ENCODE measurements at regions not wholly inside any gene's neighbourhood (a gene's known extent, or its start where the extent isn't known, plus 50 kb on each side); places are given as distances from the start of the nearest gene placed in this dataset.
"Not testable (repeated sequence)": the region's sequence is repeated elsewhere in the genome, so short reads cannot be mapped to it uniquely, and the experiment has no call there.

DNA sequence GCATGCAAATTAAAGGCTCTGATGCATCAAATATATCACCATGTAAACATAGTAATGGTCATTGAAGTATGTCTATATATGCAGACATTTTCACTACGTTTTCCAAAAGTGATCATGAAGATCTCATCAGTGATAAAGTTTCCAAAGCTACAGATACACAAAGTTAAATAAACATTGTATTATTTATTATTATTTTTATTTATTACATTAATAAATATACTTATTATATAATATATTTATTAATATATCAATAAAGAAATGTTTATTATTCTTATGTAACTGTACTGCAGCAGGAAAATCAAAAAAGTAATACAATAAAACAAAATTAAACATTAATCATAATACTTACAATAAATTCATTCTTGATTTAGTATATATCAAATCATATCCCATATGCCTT lies 791.2 kb downstream of the GBE1 start:
- no peak overlapping the region for H3K4me3 ChIP-seq (ENCODE audit: low read depth, low read length)
- H3K9me3 ChIP-seq, result no peaks in the 10 kb centered on the region
- no peaks in the 10 kb centered on the region for H3K27me3 ChIP-seq
- H3K36me3 ChIP-seq, result no peaks in the 10 kb centered on the region
- TF ChIP-seq, protein P1, sequence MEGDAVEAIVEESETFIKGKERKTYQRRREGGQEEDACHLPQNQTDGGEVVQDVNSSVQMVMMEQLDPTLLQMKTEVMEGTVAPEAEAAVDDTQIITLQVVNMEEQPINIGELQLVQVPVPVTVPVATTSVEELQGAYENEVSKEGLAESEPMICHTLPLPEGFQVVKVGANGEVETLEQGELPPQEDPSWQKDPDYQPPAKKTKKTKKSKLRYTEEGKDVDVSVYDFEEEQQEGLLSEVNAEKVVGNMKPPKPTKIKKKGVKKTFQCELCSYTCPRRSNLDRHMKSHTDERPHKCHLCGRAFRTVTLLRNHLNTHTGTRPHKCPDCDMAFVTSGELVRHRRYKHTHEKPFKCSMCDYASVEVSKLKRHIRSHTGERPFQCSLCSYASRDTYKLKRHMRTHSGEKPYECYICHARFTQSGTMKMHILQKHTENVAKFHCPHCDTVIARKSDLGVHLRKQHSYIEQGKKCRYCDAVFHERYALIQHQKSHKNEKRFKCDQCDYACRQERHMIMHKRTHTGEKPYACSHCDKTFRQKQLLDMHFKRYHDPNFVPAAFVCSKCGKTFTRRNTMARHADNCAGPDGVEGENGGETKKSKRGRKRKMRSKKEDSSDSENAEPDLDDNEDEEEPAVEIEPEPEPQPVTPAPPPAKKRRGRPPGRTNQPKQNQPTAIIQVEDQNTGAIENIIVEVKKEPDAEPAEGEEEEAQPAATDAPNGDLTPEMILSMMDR (IDR thresholded peaks at IDR 0.05; ENCODE audit: low read depth, low read length), result no peak
- no peak for DNase-seq
- H3K4me1 ChIP-seq, result no peaks in the 10 kb centered on the region

- no peaks in the 10 kb centered on the region for H3K27me3 ChIP-seq
- H3K36me3 ChIP-seq, result no peaks in the 10 kb centered on the region
- no peaks in the 10 kb centered on the region for H3K9me3 ChIP-seq
- DNase-seq, result no peak
- H3K4me3 ChIP-seq (ENCODE audit: low read depth, low read length), result no peak overlapping the region
- TF ChIP-seq, protein P1 (IDR thresholded peaks at IDR 0.05; ENCODE audit: low read depth, low read length), result no peak
- H3K4me1 ChIP-seq, result no peaks in the 10 kb centered on the region
These were observed 831.9 kb downstream of the GBE1 start for GRCh38 chr3:80929576-80929975.

DNA sequence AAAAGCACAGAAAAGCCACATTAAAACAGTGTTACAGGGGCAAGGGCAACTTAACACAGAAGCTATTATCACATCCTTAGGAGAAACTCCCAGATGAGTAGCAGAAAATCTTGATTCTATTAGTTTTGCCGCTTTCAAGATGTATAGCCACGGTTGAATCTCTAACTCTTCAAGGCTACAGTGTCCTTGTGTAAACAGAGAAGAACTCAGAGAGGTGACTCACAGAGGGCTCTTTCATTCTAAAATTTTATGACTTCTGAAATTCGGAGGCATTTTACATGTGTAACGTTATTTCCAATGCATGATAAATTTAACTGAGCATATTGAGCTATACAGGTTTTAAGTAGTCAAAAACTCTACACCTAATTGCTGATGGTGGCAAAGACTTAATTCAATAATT lies 846.6 kb downstream of the GBE1 start:
- no peaks in the 10 kb centered on the region for H3K4me1 ChIP-seq
- TF ChIP-seq, protein P1 (IDR thresholded peaks at IDR 0.05; ENCODE audit: low read depth, low read length), result no peak
- no peak overlapping the region for H3K4me3 ChIP-seq (ENCODE audit: low read depth, low read length)
- H3K27me3 ChIP-seq, result no peaks in the 10 kb centered on the region
- no peaks in the 10 kb centered on the region for H3K36me3 ChIP-seq
- DNase-seq, result no peak
- no peaks in the 10 kb centered on the region for H3K9me3 ChIP-seq

DNA sequence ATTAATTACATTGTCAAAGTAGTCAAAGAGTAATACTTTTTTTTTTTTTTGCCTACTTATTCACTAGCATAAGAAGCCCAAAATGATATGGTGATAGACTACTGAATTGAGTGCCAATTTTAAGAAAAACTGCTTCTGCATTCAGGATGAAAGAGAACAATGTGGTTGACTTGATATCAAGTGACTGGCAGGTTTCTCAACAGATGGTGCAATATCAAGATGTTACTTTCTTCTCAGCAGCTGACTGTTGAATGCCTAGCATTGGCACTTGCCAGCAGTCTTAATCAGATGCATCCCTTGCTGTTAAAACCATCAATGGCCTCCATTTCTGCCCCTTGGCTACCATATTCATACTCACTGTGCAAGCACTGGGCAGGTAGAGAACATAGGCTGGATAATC lies 863.2 kb downstream of the GBE1 start:
- Histone ChIP-seq H3K9me3 (no peaks in the 10 kb centered on the region), H3K4me1 (no peaks in the 10 kb centered on the region), H3K36me3 (no peaks in the 10 kb centered on the region), H3K27me3 (no peaks in the 10 kb centered on the region), H3K4me3 (ENCODE audit: low read depth, low read length) (no peak overlapping the region)
- TF ChIP-seq, protein P1 (IDR thresholded peaks at IDR 0.05; ENCODE audit: low read depth, low read length), result no peak
- no peak for DNase-seq

- H3K9me3 ChIP-seq; H3K27me3 ChIP-seq; DNase-seq; H3K4me3 ChIP-seq (ENCODE audit: low read depth, low read length); H3K36me3 ChIP-seq; H3K4me1 ChIP-seq: not testable (repeated sequence)
These were observed 864.4 kb downstream of the GBE1 start for GRCh38 chr3:80897005-80897404.

- no peaks in the 10 kb centered on the region for H3K4me1 ChIP-seq
- no peak for DNase-seq
- TF ChIP-seq, protein P1 (IDR thresholded peaks at IDR 0.05; ENCODE audit: low read depth, low read length), result no peak
- no peaks in the 10 kb centered on the region for H3K36me3 ChIP-seq
- H3K9me3 ChIP-seq, result no peaks in the 10 kb centered on the region
- H3K27me3 ChIP-seq, result no peaks in the 10 kb centered on the region
- no peak overlapping the region for H3K4me3 ChIP-seq (ENCODE audit: low read depth, low read length)
These were observed 870.9 kb downstream of the GBE1 start for GRCh38 chr3:80890571-80890970.

DNA sequence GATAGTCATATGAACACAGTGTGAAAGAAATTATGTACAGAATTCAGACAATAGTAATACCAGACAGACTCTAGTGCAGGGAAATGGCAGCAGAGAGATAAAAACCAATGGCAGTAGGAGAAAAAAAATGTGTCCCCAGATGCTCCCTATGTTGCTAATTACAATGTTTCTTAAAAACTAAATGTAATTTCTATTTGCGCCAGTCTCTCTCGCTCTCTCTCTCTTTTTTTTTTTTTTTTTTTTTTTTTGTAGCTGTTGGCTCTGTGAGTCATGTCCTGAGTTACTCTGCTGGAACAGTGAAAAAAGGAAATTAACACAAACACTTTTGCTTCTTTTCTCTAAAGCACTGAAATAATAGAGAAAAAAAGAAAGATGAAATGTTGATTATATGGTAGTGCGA lies 871.9 kb downstream of the GBE1 start:
- DNase-seq, result no peak
- H3K27me3 ChIP-seq, result no peaks in the 10 kb centered on the region
- TF ChIP-seq, protein P1 (IDR thresholded peaks at IDR 0.05; ENCODE audit: low read depth, low read length), result no peak
- H3K4me1 ChIP-seq, result no peaks in the 10 kb centered on the region
- H3K36me3 ChIP-seq, result no peaks in the 10 kb centered on the region
- H3K9me3 ChIP-seq, result no peaks in the 10 kb centered on the region
- H3K4me3 ChIP-seq (ENCODE audit: low read depth, low read length), result no peak overlapping the region

All from BE2C (cell line).